Tibial nerve (tissue), 3 donors: ENCODE measurements at regions not wholly inside any gene's neighbourhood (a gene's known extent, or its start where the extent isn't known, plus 50 kb on each side); places are given as distances from the start of the nearest gene placed in this dataset.

Experiments used
- CTCF ChIP-seq, 5 experiments: fragments of 200-600 bp in 3 of 5; fragments of 450-650 bp in 2 of 5; sonication (generic) in 3 of 5; IDR thresholded peaks; one replicate each; pipeline ENCODE4 v1.5.1; 2016 to 2019; ENCODE audit warnings: antibody characterized with exemption in 5 of 5, mild to moderate bottlenecking in 3 of 5, moderate library complexity in 2 of 5
- POLR2A ChIP-seq, 2 donors: fragments of 450-650 bp; IDR thresholded peaks; one replicate each; pipeline ENCODE4 v1.6.1; 2017; ENCODE audit warnings: antibody characterized with exemption in 2 of 2, mild to moderate bottlenecking in 2 of 2, moderate library complexity in 2 of 2

DNA sequence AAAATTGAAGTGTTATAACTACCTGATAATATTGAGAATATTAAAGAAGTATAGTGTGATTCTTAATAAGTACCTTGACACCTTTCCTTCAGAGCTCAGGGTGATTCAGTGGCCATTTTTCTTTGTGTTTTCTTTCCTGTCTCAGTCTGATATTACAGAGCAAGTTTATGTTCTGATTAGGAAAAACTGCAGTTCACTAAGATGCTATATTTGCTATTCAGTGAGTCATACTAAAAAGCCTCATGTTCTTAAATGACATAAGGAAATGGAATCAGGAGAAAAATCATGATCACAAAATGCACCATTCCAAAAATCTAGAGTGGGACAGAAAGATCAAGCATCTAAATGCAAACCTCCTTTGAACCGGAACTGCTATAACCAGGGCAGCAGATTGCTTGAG, 390.6 kb upstream of the ATP2B1 start:
- TF ChIP-seq CTCF (IDR thresholded peaks at IDR 0.05) (no peak), POLR2A (IDR thresholded peaks at IDR 0.05) (no peak)
